GM23338 (cell line): ENCODE measurements at regions not wholly inside any gene's neighbourhood (a gene's known extent, or its start where the extent isn't known, plus 50 kb on each side); places are given as distances from the start of the nearest gene placed in this dataset.

Experiments used
- CREB1 ChIP-seq: fragments of 250-450 bp; sonication (Bioruptor Pico); IDR thresholded peaks from 2 replicates; pipeline ENCODE4 v1.5.0; 2020; ENCODE audit warnings: low read depth, mild to moderate bottlenecking, moderate library complexity
- EZH2 ChIP-seq: fragments of 200-600 bp; sonication (generic); IDR thresholded peaks from one replicate; pipeline ENCODE4 v1.8.0; 2017; ENCODE audit warnings: antibody characterized with exemption, mild to moderate bottlenecking, low read depth; ENCODE audit not compliant: unreplicated experiment
- POLR2AphosphoS5 ChIP-seq: IDR thresholded peaks from 2 replicates; pipeline ENCODE4 v1.6.1; 2016; ENCODE audit warnings: antibody characterized with exemption, low read depth
- STAT1 ChIP-seq: IDR thresholded peaks from one replicate; pipeline ENCODE4 v1.6.1; 2016; ENCODE audit warnings: antibody characterized with exemption; ENCODE audit not compliant: unreplicated experiment
- TF ChIP-seq, protein P1 (sequence below), 2 experiments: fragments of 200-600 bp in 1 of 2; sonication (generic) in 1 of 2; conservative IDR thresholded peaks; 2 replicates each; pipeline versions ENCODE4 v1.5.1 to v1.6.1; 2016 to 2017; ENCODE audit warnings: antibody characterized with exemption in 2 of 2, low read depth in 2 of 2, mild to moderate bottlenecking in 2 of 2, moderate library complexity in 1 of 2

DNA sequence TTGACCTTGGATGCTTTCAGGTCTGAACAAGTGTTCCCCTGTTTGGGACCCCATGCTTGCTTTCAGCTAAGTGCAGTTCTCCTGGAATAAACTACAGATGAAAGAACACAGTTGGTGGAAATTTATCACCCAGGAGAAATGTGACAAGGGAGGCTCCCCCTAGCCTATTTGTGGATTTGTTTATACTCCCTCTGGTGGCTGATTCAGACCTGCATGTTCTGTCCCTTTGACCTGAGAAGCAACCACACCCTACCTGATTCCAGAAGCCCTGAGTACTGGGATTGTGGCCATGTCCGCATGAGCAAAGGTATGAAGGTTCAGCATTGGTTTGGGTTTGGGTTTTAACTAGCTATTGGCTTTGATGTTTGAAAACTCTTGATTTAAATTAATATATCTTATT is 440.9 kb downstream of the MID1IP1 start:
- TF ChIP-seq CREB1 (CRISPR knock-in tag) (no peak), EZH2 (no peak), POLR2AphosphoS5 (no peak), STAT1 (no peak)
- TF ChIP-seq, protein P1, sequence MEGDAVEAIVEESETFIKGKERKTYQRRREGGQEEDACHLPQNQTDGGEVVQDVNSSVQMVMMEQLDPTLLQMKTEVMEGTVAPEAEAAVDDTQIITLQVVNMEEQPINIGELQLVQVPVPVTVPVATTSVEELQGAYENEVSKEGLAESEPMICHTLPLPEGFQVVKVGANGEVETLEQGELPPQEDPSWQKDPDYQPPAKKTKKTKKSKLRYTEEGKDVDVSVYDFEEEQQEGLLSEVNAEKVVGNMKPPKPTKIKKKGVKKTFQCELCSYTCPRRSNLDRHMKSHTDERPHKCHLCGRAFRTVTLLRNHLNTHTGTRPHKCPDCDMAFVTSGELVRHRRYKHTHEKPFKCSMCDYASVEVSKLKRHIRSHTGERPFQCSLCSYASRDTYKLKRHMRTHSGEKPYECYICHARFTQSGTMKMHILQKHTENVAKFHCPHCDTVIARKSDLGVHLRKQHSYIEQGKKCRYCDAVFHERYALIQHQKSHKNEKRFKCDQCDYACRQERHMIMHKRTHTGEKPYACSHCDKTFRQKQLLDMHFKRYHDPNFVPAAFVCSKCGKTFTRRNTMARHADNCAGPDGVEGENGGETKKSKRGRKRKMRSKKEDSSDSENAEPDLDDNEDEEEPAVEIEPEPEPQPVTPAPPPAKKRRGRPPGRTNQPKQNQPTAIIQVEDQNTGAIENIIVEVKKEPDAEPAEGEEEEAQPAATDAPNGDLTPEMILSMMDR (conservative IDR thresholded peaks at IDR 0.05; ENCODE audit: low read depth in 2 of 2), result peak; percentile 50 to 64
